ENCODE measurements at regions not wholly inside any gene's neighbourhood (a gene's known extent, or its start where the extent isn't known, plus 50 kb on each side); places are given as distances from the start of the nearest gene placed in this dataset.

DNA sequence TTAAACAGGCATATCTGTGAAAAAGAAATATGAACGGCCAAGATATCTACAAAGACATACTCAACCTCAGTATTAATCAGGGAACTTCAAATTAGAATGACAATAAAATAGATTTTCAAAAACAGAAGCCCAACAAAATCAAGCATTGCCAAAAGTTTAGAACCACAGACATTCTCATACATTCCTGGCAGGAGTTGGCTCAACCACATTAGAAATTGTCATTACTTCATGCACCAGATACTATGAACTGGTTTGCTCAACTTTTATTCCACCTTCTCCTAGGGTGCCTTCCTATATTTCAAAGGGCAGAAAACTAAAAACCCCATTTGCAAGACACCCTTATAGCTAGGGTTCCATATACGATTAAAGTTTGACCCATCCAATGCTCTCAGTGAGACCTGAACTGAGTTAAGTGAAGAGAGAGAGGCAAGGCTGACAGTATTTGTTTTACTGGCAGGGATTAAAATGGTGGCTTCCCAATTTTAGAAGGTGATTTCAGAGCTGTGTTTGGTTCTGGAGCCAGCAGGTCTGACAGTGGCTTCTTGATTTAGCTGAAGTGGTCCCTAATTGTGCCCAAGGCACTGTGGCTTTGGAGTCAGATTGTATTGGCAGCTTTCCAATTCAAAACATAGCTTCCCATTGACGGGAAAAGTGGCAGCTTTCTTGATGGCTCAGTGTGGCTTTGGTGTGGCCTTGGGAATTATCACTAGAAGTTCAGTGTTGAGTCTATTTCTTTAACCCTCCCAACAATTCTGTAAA is 77.1 kb upstream of the CDYL start:
- Histone ChIP-seq H4K20me1 (replicated peaks; ENCODE audit: control insufficient read depth, insufficient read depth, low read length) (no peaks in the 10 kb centered on the region), H2AFZ (ENCODE audit: low read depth, low read length) (no peak overlapping the region), H3K4me1 (replicated peaks in 1 of 2; ENCODE audit: control insufficient read depth in 2 of 2, insufficient read depth in 2 of 2, low read length in 2 of 2) (no peaks in the 10 kb centered on the region; a peak in 1 of 5 replicates), H3K27ac (ENCODE audit: extremely low read depth, low read depth, low read length) (no peak overlapping the region), H3K9me1 (ENCODE audit: control insufficient read depth, insufficient read depth, low read length) (no peaks in the 10 kb centered on the region), H3K79me2 (ENCODE audit: control insufficient read depth, insufficient read depth, low read length) (no peaks in the 10 kb centered on the region), H3K27me3 (ENCODE audit: control insufficient read depth in 2 of 2, insufficient read depth in 2 of 2, low read length in 2 of 2) (no peaks in the 10 kb centered on the region), H3K9me3 (replicated peaks; ENCODE audit: control insufficient read depth, insufficient read depth, low read depth, low read length) (no peaks in the 10 kb centered on the region), H3K36me3 (ENCODE audit: control insufficient read depth, insufficient read depth, low read length) (no peaks in the 10 kb centered on the region), H3K4me2 (ENCODE audit: insufficient read depth, low read length) (no peak overlapping the region), H3K9ac (ENCODE audit: insufficient read depth in 1 of 2, low read depth in 2 of 2, low read length in 2 of 2) (no peak overlapping the region), H3K4me3 (no peak overlapping the region)
- in situ Hi-C loops (cut with MboI) (no loop called here), intact Hi-C loops (cut with micrococcal nuclease) (no loop called here)
- ChIA-PET CTCF (ENCODE audit: low intra/inter-chr PET ratio) (no interaction called here), POLR2A (interaction anchor here (1.0 to 1.2 kb wide), 2 partner anchors 11 to 17 kb away, joined by 3 read pairs; no protein-coding TSS in a partner anchor)
- WGBS (ENCODE audit: insufficient coverage, low coverage, missing lambda C conversion rate): 20% methylated on average over 3 of the region's 3 CpGs
- FAIRE-seq (no peak), ATAC-seq (no peak), DNase-seq (ENCODE audit: extremely low read depth in 1 of 4, low spot score in 3 of 4) (no peak)
- no TSS peak for BruUV-seq (replicated peaks)
- peak; percentile 68 for TF ChIP-seq NFIC (IDR thresholded peaks at IDR 0.05)
- TF ChIP-seq FOXK1 (CRISPR knock-in tag; IDR thresholded peaks at IDR 0.05; ENCODE audit: borderline replicate concordance): no peak

DNA sequence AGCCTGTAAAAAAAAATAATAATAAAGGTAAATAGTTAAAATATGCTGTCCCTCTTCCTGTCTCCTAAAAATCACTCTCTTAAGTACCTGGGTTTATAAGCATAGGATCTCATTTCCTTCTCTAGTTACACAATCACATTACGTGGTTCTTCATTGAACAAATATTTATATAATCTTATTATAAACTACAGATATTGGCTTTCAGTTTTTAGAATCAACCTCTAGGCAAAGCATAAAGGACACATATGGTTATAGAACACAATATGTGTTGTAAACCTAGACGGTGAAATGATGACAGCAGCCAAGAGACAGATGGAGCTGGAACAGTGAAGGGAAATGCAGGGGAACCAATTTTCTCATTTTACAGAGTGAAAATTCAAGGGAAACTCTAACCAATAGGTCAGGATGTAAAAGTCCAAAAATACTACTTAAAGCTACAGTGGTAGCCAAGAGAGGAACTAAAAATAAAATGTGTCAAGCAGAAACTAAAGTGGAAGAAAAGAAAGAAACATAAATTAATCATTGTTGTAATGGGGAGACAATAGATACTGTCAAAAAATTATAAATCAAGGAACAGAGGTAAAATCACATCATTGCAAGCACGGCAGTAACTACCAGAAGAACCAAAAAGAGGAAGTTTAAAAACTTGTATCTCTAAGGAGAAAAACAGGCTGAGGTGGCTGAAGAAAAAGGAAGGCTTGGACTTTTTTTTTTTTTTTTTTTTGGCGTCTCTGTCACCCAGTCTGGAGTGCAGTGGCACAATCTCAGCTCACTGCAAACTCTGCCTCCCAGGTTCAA is 82.8 kb upstream of the CDYL start:
- no peaks in the 10 kb centered on the region for H3K9me1 ChIP-seq (ENCODE audit: control insufficient read depth, insufficient read depth, low read length)
- BruUV-seq (replicated peaks): no TSS peak
- no peaks in the 10 kb centered on the region for H3K27me3 ChIP-seq (ENCODE audit: control insufficient read depth in 2 of 2, insufficient read depth in 2 of 2, low read length in 2 of 2)
- DNase-seq (ENCODE audit: extremely low read depth in 1 of 4, low spot score in 3 of 4) (no peak), FAIRE-seq (no peak), ATAC-seq (no peak)
- 12% methylated on average over 4 of the region's 4 CpGs for WGBS (ENCODE audit: insufficient coverage, low coverage, missing lambda C conversion rate)
- H3K4me1 ChIP-seq (replicated peaks in 1 of 2; ENCODE audit: control insufficient read depth in 2 of 2, insufficient read depth in 2 of 2, low read length in 2 of 2): peaks cover 0 to 5% of the 10 kb centered on the region in 2 experiments; a peak in 2 of 5 replicates
- no peaks in the 10 kb centered on the region for H3K79me2 ChIP-seq (ENCODE audit: control insufficient read depth, insufficient read depth, low read length)
- no peak overlapping the region for H3K4me2 ChIP-seq (ENCODE audit: insufficient read depth, low read length)
- POLR2A ChIA-PET: interaction anchor here (0.6 to 1.0 kb wide), 2 partner anchors 8 to 32 kb away, joined by 3 to 4 read pairs; no protein-coding TSS in a partner anchor
- H3K27ac ChIP-seq (ENCODE audit: extremely low read depth, low read depth, low read length): no peak overlapping the region
- H3K9me3 ChIP-seq (replicated peaks; ENCODE audit: control insufficient read depth, insufficient read depth, low read depth, low read length): no peaks in the 10 kb centered on the region; the same call in 1 of the 2 replicates
- no peaks in the 10 kb centered on the region for H3K36me3 ChIP-seq (ENCODE audit: control insufficient read depth, insufficient read depth, low read length)
- H2AFZ ChIP-seq (ENCODE audit: low read depth, low read length): no peak overlapping the region
- intact Hi-C loops (cut with micrococcal nuclease) (no loop called here), in situ Hi-C loops (cut with MboI) (no loop called here)
- H3K9ac ChIP-seq (ENCODE audit: insufficient read depth in 1 of 2, low read depth in 2 of 2, low read length in 2 of 2): no peak overlapping the region
- H3K4me3 ChIP-seq: no peak overlapping the region
- CTCF ChIA-PET (ENCODE audit: low intra/inter-chr PET ratio): interaction anchor here (0.7 kb wide), 1 partner anchor 121 kb away, joined by 4 read pairs; no protein-coding TSS in a partner anchor
- H4K20me1 ChIP-seq (replicated peaks; ENCODE audit: control insufficient read depth, insufficient read depth, low read length): no peaks in the 10 kb centered on the region
- TF ChIP-seq PCBP1 (IDR thresholded peaks at IDR 0.05; ENCODE audit: low read depth, low read length, poor library complexity, severe bottlenecking) (no peak), SUPT5H (IDR thresholded peaks at IDR 0.05) (no peak), NFIX (CRISPR knock-in tag; IDR thresholded peaks at IDR 0.05; ENCODE audit: low read depth) (no peak), HNRNPL (IDR thresholded peaks at IDR 0.05; ENCODE audit: low read depth, low read length) (no peak), ZNF324 (CRISPR knock-in tag; IDR thresholded peaks at IDR 0.05) (no peak), HNRNPLL (IDR thresholded peaks at IDR 0.05; ENCODE audit: low read depth, low read length, poor library complexity, severe bottlenecking) (no peak), FIP1L1 (IDR thresholded peaks at IDR 0.05; ENCODE audit: low read depth, low read length, poor library complexity, severe bottlenecking) (no peak), PML (IDR thresholded peaks at IDR 0.05; ENCODE audit: low read length) (no peak)
- TF ChIP-seq, protein P1, sequence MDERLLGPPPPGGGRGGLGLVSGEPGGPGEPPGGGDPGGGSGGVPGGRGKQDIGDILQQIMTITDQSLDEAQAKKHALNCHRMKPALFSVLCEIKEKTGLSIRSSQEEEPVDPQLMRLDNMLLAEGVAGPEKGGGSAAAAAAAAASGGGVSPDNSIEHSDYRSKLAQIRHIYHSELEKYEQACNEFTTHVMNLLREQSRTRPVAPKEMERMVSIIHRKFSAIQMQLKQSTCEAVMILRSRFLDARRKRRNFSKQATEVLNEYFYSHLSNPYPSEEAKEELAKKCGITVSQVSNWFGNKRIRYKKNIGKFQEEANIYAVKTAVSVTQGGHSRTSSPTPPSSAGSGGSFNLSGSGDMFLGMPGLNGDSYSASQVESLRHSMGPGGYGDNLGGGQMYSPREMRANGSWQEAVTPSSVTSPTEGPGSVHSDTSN (CRISPR knock-in tag; IDR thresholded peaks at IDR 0.05; ENCODE audit: low read depth): no peak
- TF ChIP-seq, protein P1 (tag; conservative IDR thresholded peaks at IDR 0.05; ENCODE audit: low read depth): peak; percentile 51; the same call in 1 of the 2 replicates

Measured in K562 (cell line).